GM10266 (cell line): ENCODE measurements at regions not wholly inside any gene's neighbourhood (a gene's known extent, or its start where the extent isn't known, plus 50 kb on each side); places are given as distances from the start of the nearest gene placed in this dataset.

Experiments
- DNase-seq: peaks from one replicate; pipeline ENCODE4 v3.0.0; 2012; ENCODE audit errors: extremely low spot score
- TF ChIP-seq, protein P1 (sequence below): IDR thresholded peaks from 2 replicates; pipeline ENCODE4 v1.5.1; 2012; ENCODE audit warnings: mild to moderate bottlenecking, low read depth; ENCODE audit not compliant: control insufficient read depth, insufficient read depth; ENCODE audit errors: missing control alignments

DNA sequence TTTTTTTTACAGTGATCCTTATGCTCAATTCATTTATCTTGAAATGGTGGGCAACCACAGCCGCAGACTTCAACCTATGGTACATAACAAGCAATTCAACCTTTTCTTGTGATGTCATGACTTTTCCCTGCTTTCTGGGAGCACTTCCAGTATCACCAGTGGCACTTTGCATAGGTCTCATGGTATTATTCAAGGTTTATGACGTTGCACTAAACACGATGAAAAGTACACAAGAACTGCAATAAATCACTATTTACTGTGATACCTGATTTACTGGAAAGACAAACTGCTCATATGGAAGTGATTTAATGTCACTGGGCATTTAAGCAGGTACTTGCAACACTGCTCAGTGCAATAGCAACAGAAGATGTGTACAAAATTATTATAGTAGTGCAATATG, 251.7 kb upstream of the CXCL12 start:
- TF ChIP-seq, protein P1, sequence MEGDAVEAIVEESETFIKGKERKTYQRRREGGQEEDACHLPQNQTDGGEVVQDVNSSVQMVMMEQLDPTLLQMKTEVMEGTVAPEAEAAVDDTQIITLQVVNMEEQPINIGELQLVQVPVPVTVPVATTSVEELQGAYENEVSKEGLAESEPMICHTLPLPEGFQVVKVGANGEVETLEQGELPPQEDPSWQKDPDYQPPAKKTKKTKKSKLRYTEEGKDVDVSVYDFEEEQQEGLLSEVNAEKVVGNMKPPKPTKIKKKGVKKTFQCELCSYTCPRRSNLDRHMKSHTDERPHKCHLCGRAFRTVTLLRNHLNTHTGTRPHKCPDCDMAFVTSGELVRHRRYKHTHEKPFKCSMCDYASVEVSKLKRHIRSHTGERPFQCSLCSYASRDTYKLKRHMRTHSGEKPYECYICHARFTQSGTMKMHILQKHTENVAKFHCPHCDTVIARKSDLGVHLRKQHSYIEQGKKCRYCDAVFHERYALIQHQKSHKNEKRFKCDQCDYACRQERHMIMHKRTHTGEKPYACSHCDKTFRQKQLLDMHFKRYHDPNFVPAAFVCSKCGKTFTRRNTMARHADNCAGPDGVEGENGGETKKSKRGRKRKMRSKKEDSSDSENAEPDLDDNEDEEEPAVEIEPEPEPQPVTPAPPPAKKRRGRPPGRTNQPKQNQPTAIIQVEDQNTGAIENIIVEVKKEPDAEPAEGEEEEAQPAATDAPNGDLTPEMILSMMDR, result no peak
- no peak for DNase-seq

- TF ChIP-seq, protein P1, result no peak
- no peak for DNase-seq
Observed at GRCh38 chr10:44640429-44640828, 255.5 kb upstream of the CXCL12 start.

- TF ChIP-seq, protein P1, result no peak
- DNase-seq, result no peak
Observed at GRCh38 chr10:44647473-44647872, 262.6 kb upstream of the CXCL12 start.

DNA sequence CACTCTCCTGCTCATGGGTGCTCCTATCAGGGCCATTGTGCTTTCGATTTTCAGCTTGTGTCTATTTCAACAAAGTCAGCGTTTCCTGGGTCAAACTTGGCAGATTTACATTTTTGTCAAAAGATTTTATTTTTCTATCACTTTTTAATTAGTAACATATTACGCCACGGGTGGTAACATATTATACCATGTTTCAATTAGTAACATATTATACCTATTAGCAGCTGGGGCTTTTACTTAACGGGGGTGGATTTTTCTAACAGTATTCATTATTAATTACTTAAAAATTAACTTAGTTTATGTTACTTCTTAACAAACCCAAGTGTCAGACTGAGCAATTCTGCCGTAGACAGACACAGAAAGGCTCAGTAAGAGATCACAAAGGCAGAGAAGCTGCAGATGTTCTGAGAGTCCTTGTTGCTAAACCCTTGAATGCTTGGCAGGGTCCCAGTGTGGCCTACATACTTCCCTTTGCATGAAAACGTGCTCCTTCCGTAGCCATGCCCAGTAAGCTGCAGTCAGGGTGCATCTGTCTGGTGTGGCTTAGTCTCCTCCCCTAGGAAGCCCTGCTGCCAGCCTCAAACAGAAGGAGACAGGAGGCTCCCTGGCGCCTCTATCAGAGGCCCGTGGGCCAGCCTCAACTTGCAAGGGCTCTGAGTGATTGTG, 263.1 kb upstream of the CXCL12 start:
- TF ChIP-seq, protein P1, result no peak
- no peak for DNase-seq

DNA sequence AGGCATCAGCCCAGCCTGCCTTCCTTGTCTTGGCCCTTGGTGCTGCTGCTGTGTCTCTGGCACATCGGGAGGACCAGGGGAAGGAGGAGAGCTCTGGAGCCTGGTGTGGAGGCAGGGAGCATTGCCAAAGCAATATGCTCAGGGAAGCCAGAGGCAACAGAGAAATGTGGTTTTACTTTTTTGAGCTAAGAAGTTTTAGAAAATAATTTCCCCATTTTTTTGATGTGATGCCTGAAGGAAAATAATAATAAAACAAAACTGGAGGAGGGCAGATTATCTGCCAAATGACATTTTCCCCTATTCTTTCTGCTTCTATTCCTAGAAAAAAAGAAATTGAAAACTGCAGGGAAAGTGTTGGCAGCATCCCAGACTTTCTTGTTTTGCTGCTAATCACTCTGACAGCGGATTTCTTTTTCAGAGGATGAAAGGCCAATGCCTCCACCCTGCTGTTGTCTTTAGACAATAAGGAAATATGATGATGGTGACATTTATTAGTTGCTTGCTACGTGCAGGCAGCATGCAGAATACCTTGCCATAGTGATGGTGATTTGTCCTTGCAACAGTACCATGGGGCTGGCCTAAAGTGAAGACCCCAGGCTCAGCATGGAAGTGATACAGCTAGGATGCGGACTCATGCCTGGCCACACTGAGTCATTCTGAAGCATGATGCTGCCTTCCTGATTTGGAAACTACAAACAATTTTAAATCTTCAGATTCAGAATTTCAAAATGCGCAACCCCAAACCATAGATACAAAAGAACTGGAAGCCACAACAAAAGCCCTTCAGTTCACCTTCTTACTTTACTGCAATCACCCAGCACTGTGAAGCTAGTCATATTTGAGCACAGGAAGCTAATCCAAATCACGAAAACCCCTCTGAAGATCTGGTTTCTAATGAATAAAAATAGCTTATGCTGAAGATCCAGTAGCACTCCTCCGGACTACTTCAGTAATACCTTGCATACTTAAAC, 260.2 kb upstream of the TMEM72 start:
- TF ChIP-seq, protein P1, result no peak
- DNase-seq, result no peak

- no peak for DNase-seq
- TF ChIP-seq, protein P1, result no peak
Observed at GRCh38 chr10:44651834-44652233, 259.3 kb upstream of the TMEM72 start.

GRCh38 chr10:44659320-44659719, 251.8 kb upstream of the TMEM72 start:
- DNase-seq, result no peak
- TF ChIP-seq, protein P1, result no peak
